ENCODE measurements at regions not wholly inside any gene's neighbourhood (a gene's known extent, or its start where the extent isn't known, plus 50 kb on each side); places are given as distances from the start of the nearest gene placed in this dataset.

DNA sequence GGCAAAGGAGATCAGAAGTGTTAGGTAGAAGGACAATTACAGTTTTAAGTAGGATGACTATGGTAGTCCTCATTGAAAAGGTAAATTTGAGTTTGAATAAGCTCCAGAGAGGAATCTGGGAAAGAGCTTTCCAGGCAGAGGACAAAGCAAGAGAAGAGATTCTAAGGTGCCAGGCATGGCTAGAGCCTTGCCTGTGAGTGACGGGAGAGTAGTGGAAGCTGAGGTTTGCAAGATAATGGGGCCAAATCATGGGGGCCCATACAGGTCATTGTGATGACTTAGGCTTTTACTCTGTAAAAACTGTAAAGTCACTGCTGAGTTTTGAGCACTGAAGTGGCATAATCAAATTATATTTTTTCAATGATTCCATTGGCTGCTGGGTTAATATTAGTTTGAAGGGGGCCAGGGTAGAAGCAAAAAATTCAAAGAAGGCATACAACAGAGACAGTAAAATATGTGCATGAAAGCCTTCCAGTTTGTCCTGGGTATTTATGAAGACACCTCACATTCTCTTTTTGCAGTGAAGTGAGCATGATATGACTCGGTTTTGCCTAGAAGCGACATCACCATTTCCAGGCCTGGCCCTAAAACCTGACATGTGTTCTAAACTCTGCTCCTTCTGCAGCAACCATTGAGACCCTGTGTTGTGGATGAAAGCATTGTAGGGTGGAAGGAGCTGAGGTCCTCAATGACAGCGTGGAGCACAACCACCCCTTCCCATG, 279.8 kb upstream of the TNC start:
- TF ChIP-seq, protein P1, sequence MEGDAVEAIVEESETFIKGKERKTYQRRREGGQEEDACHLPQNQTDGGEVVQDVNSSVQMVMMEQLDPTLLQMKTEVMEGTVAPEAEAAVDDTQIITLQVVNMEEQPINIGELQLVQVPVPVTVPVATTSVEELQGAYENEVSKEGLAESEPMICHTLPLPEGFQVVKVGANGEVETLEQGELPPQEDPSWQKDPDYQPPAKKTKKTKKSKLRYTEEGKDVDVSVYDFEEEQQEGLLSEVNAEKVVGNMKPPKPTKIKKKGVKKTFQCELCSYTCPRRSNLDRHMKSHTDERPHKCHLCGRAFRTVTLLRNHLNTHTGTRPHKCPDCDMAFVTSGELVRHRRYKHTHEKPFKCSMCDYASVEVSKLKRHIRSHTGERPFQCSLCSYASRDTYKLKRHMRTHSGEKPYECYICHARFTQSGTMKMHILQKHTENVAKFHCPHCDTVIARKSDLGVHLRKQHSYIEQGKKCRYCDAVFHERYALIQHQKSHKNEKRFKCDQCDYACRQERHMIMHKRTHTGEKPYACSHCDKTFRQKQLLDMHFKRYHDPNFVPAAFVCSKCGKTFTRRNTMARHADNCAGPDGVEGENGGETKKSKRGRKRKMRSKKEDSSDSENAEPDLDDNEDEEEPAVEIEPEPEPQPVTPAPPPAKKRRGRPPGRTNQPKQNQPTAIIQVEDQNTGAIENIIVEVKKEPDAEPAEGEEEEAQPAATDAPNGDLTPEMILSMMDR (IDR thresholded peaks at IDR 0.05) = no peak
- TF ChIP-seq POLR2A (IDR thresholded peaks at IDR 0.05) = no peak
- no peak for TF ChIP-seq EP300 (IDR thresholded peaks at IDR 0.05)
